Chondrocyte (in vitro differentiated cells): ENCODE measurements at regions not wholly inside any gene's neighbourhood (a gene's known extent, or its start where the extent isn't known, plus 50 kb on each side); places are given as distances from the start of the nearest gene placed in this dataset.

Experiments used
- DNase-seq: peaks from one replicate; pipeline ENCODE4 v3.0.0; 2021; ENCODE audit warnings: mixed read lengths, low spot score
- H3K27ac Mint-ChIP-seq: one replicate; pipeline ENCODE4 v1.8.0; 2021; ENCODE audit warnings: mild to moderate bottlenecking, moderate library complexity, mixed read lengths; ENCODE audit not compliant: unreplicated experiment
- H3K27me3 Mint-ChIP-seq: 2 replicates; pipeline ENCODE4 v1.8.0; 2021; ENCODE audit warnings: low read depth, mixed read lengths
- H3K36me3 Mint-ChIP-seq: 2 replicates; pipeline ENCODE4 v1.8.0; 2021; ENCODE audit warnings: low read depth, mixed read lengths
- H3K4me1 Mint-ChIP-seq: 2 replicates; pipeline ENCODE4 v1.8.0; 2021; ENCODE audit warnings: low read depth, mild to moderate bottlenecking, mixed read lengths
- H3K4me3 Mint-ChIP-seq: one replicate; pipeline ENCODE4 v1.8.0; 2021; ENCODE audit warnings: mild to moderate bottlenecking, moderate library complexity, mixed read lengths; ENCODE audit not compliant: unreplicated experiment
- H3K9me3 Mint-ChIP-seq: 2 replicates; pipeline ENCODE4 v1.8.0; 2021; ENCODE audit warnings: low read depth, mixed read lengths
- CTCF ChIP-seq: fragments of 200-600 bp; sonication (generic); IDR thresholded peaks from 2 replicates; pipeline ENCODE4 v1.5.0; 2021; ENCODE audit warnings: antibody characterized with exemption, mild to moderate bottlenecking, moderate library complexity

- peaks cover 2% of the 10 kb centered on the region for H3K27me3 Mint-ChIP-seq
- H3K4me1 Mint-ChIP-seq: no peaks in the 10 kb centered on the region
- no peak overlapping the region for H3K27ac Mint-ChIP-seq
- no peak for DNase-seq
- H3K4me3 Mint-ChIP-seq: no peak overlapping the region
- no peaks in the 10 kb centered on the region for H3K9me3 Mint-ChIP-seq
- TF ChIP-seq CTCF: no peak
- no peaks in the 10 kb centered on the region for H3K36me3 Mint-ChIP-seq
Observed at GRCh38 chr6:168181316-168181715, 102.3 kb upstream of the FRMD1 start.

- H3K27me3 Mint-ChIP-seq: peaks cover 2% of the 10 kb centered on the region
- H3K27ac Mint-ChIP-seq: no peak overlapping the region
- H3K36me3 Mint-ChIP-seq: no peaks in the 10 kb centered on the region
- H3K9me3 Mint-ChIP-seq: no peaks in the 10 kb centered on the region
- DNase-seq: no peak
- no peaks in the 10 kb centered on the region for H3K4me1 Mint-ChIP-seq
- H3K4me3 Mint-ChIP-seq: no peak overlapping the region
- TF ChIP-seq CTCF: no peak
Observed at GRCh38 chr6:168180548-168181011, 101.6 kb upstream of the FRMD1 start.

- Mint-ChIP-seq H3K4me1 (no peaks in the 10 kb centered on the region), H3K36me3 (no peaks in the 10 kb centered on the region), H3K9me3 (no peaks in the 10 kb centered on the region), H3K4me3 (no peak overlapping the region), H3K27ac (no peak overlapping the region), H3K27me3 (peaks cover 2% of the 10 kb centered on the region)
- no peak for TF ChIP-seq CTCF
- DNase-seq: no peak
Observed at GRCh38 chr6:168179702-168180382, 100.8 kb upstream of the FRMD1 start.

GRCh38 chr6:168179133-168179532 is 100.1 kb upstream of the FRMD1 start:
- no peak overlapping the region for H3K27ac Mint-ChIP-seq
- no peaks in the 10 kb centered on the region for H3K36me3 Mint-ChIP-seq
- H3K4me3 Mint-ChIP-seq: no peak overlapping the region
- TF ChIP-seq CTCF: no peak
- H3K27me3 Mint-ChIP-seq: peaks cover 2% of the 10 kb centered on the region
- H3K9me3 Mint-ChIP-seq: no peaks in the 10 kb centered on the region
- DNase-seq: no peak
- H3K4me1 Mint-ChIP-seq: peaks cover 6% of the 10 kb centered on the region

- Mint-ChIP-seq H3K4me3 (no peak overlapping the region), H3K4me1 (peaks cover 9% of the 10 kb centered on the region), H3K36me3 (no peaks in the 10 kb centered on the region), H3K9me3 (no peaks in the 10 kb centered on the region), H3K27ac (no peak overlapping the region), H3K27me3 (peaks cover under 1% of the 10 kb centered on the region)
- TF ChIP-seq CTCF: no peak
- DNase-seq: no peak
Observed at GRCh38 chr6:168177103-168177891, 98.3 kb upstream of the FRMD1 start.
